GM23338 (cell line): ENCODE measurements at regions not wholly inside any gene's neighbourhood (a gene's known extent, or its start where the extent isn't known, plus 50 kb on each side); places are given as distances from the start of the nearest gene placed in this dataset.
A peak's percentile ranks its signal among the peaks of the same experiment; 100 is the strongest.

Experiments used
- ATAC-seq: fragments of 200-7000 bp; cut with Tn5 transposase; 3 replicates; pipeline ENCODE4 v1.9.1; 2020
- DNase-seq: peaks from one replicate; pipeline ENCODE4 v3.0.0-alpha.2; 2015; ENCODE audit warnings: low spot score
- H2AFZ ChIP-seq: fragments of 200-600 bp; sonication (generic); 2 replicates; pipeline ENCODE4 v1.8.0; 2016; ENCODE audit warnings: antibody characterized with exemption, mild to moderate bottlenecking, moderate library complexity
- H3F3A ChIP-seq: fragments of 200-600 bp; sonication (generic); replicated peaks from 2 replicates; pipeline ENCODE4 v1.8.0; 2017; ENCODE audit warnings: antibody characterized with exemption, mixed run types, low read depth
- H3K27ac ChIP-seq: fragments of 200-600 bp; sonication (generic); 2 replicates; pipeline ENCODE4 v1.6.1; 2016; ENCODE audit warnings: low read depth
- H3K27me3 ChIP-seq: fragments of 200-600 bp; sonication (generic); 2 replicates; pipeline ENCODE4 v1.8.0; 2016; ENCODE audit warnings: mild to moderate bottlenecking, mixed run types, moderate library complexity; ENCODE audit not compliant: insufficient read depth
- H3K36me3 ChIP-seq: fragments of 200-600 bp; sonication (generic); 2 replicates; pipeline ENCODE4 v1.8.0; 2016; ENCODE audit warnings: mild to moderate bottlenecking; ENCODE audit not compliant: insufficient read depth
- H3K4me1 ChIP-seq: fragments of 200-600 bp; sonication (generic); 2 replicates; pipeline ENCODE4 v1.8.0; 2016; ENCODE audit warnings: mild to moderate bottlenecking, moderate library complexity; ENCODE audit not compliant: insufficient read depth
- H3K4me2 ChIP-seq: fragments of 200-600 bp; sonication (generic); 2 replicates; pipeline ENCODE4 v1.7.1; 2017; ENCODE audit warnings: mixed run types
- H3K4me3 ChIP-seq: fragments of 200-600 bp; sonication (generic); 2 replicates; pipeline ENCODE4 v1.6.1; 2016; ENCODE audit warnings: mixed run types
- H3K79me2 ChIP-seq: fragments of 200-600 bp; sonication (generic); replicated peaks from 2 replicates; pipeline ENCODE4 v1.8.0; 2017; ENCODE audit warnings: mild to moderate bottlenecking; ENCODE audit not compliant: insufficient read depth
- H3K9me2 ChIP-seq: fragments of 200-600 bp; sonication (generic); 2 replicates; pipeline ENCODE4 v1.8.0; 2017; ENCODE audit not compliant: insufficient read depth
- H4K20me1 ChIP-seq: fragments of 200-600 bp; sonication (generic); replicated peaks from 2 replicates; pipeline ENCODE4 v1.8.0; 2017; ENCODE audit warnings: mild to moderate bottlenecking; ENCODE audit not compliant: insufficient read depth
- H3K27ac Mint-ChIP-seq: 2 replicates; pipeline ENCODE4 v1.8.0; 2020; ENCODE audit warnings: inconsistent platforms, mild to moderate bottlenecking, moderate library complexity, mixed read lengths
- H3K27me3 Mint-ChIP-seq: 3 replicates; pipeline ENCODE4 v1.8.0; 2022; ENCODE audit warnings: low read depth, mild to moderate bottlenecking, moderate library complexity, mixed read lengths, inconsistent platforms; ENCODE audit not compliant: insufficient read depth, poor library complexity
- H3K36me3 Mint-ChIP-seq: 3 replicates; pipeline ENCODE4 v1.8.0; 2021; ENCODE audit warnings: low read depth, mild to moderate bottlenecking, inconsistent platforms, moderate library complexity, mixed read lengths
- H3K4me1 Mint-ChIP-seq: 3 replicates; pipeline ENCODE4 v1.8.0; 2020; ENCODE audit warnings: mild to moderate bottlenecking, inconsistent platforms, mixed read lengths
- H3K4me3 Mint-ChIP-seq: 3 replicates; pipeline ENCODE4 v1.8.0; 2021; ENCODE audit warnings: moderate library complexity, mild to moderate bottlenecking, inconsistent platforms, mixed read lengths
- H3K9me3 Mint-ChIP-seq: 3 replicates; pipeline ENCODE4 v1.8.0; 2020; ENCODE audit warnings: moderate library complexity, mild to moderate bottlenecking, inconsistent platforms, mixed read lengths
- EZH2phosphoT487 ChIP-seq: fragments of 200-600 bp; sonication (generic); IDR thresholded peaks from one replicate; pipeline ENCODE4 v1.8.1; 2018; ENCODE audit warnings: antibody characterized with exemption; ENCODE audit not compliant: unreplicated experiment
- ZNF114 ChIP-seq: fragments of 250-450 bp; sonication (Bioruptor Pico); IDR thresholded peaks from 2 replicates; pipeline ENCODE4 v1.5.0; 2020; ENCODE audit warnings: mild to moderate bottlenecking, moderate library complexity
- ZNF331 ChIP-seq: fragments of 250-450 bp; sonication (Bioruptor Pico); IDR thresholded peaks from 2 replicates; pipeline ENCODE4 v1.5.0; 2020; ENCODE audit warnings: low read depth, mild to moderate bottlenecking, moderate library complexity
- TF ChIP-seq, protein P1 (sequence below): IDR thresholded peaks from one replicate; pipeline ENCODE4 v1.6.1; 2018; ENCODE audit warnings: antibody characterized with exemption; ENCODE audit not compliant: unreplicated experiment

GRCh38 chr10:63077800-63078199 lies 55.3 kb upstream of the NRBF2 start:
- DNase-seq: no peak
- Histone ChIP-seq H3K27me3 (no peaks in the 10 kb centered on the region), H2AFZ (peak overlapping the region; percentile 69; the same call in 1 of the 2 replicates), H3F3A (no peaks in the 10 kb centered on the region), H4K20me1 (no peaks in the 10 kb centered on the region), H3K79me2 (no peaks in the 10 kb centered on the region), H3K4me2 (no peak overlapping the region), H3K4me3 (no peak overlapping the region), H3K9me2 (no peaks in the 10 kb centered on the region), H3K27ac (no peak overlapping the region), H3K36me3 (no peaks in the 10 kb centered on the region), H3K4me1 (no peaks in the 10 kb centered on the region)
- ATAC-seq: no peak
- TF ChIP-seq, protein P1, sequence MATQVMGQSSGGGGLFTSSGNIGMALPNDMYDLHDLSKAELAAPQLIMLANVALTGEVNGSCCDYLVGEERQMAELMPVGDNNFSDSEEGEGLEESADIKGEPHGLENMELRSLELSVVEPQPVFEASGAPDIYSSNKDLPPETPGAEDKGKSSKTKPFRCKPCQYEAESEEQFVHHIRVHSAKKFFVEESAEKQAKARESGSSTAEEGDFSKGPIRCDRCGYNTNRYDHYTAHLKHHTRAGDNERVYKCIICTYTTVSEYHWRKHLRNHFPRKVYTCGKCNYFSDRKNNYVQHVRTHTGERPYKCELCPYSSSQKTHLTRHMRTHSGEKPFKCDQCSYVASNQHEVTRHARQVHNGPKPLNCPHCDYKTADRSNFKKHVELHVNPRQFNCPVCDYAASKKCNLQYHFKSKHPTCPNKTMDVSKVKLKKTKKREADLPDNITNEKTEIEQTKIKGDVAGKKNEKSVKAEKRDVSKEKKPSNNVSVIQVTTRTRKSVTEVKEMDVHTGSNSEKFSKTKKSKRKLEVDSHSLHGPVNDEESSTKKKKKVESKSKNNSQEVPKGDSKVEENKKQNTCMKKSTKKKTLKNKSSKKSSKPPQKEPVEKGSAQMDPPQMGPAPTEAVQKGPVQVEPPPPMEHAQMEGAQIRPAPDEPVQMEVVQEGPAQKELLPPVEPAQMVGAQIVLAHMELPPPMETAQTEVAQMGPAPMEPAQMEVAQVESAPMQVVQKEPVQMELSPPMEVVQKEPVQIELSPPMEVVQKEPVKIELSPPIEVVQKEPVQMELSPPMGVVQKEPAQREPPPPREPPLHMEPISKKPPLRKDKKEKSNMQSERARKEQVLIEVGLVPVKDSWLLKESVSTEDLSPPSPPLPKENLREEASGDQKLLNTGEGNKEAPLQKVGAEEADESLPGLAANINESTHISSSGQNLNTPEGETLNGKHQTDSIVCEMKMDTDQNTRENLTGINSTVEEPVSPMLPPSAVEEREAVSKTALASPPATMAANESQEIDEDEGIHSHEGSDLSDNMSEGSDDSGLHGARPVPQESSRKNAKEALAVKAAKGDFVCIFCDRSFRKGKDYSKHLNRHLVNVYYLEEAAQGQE: no peak
- H3K4me3 Mint-ChIP-seq: no peak overlapping the region
- no peaks in the 10 kb centered on the region for H3K9me3 Mint-ChIP-seq
- no peaks in the 10 kb centered on the region for H3K36me3 Mint-ChIP-seq
- peaks cover 9% of the 10 kb centered on the region for H3K27me3 Mint-ChIP-seq
- H3K4me1 Mint-ChIP-seq: no peaks in the 10 kb centered on the region
- no peak overlapping the region for H3K27ac Mint-ChIP-seq

GRCh38 chr10:63072951-63073350 lies 60.2 kb upstream of the NRBF2 start:
- no peaks in the 10 kb centered on the region for H3K36me3 Mint-ChIP-seq
- Histone ChIP-seq H3K27me3 (no peaks in the 10 kb centered on the region), H3F3A (no peaks in the 10 kb centered on the region), H3K4me1 (no peaks in the 10 kb centered on the region), H2AFZ (peak overlapping the region; percentile 83; the same call in 1 of the 2 replicates), H3K4me2 (no peak overlapping the region), H3K4me3 (no peak overlapping the region), H3K36me3 (no peaks in the 10 kb centered on the region), H3K27ac (no peak overlapping the region), H3K9me2 (0 out of 2 replicates have a peak, but pooled peaks cover 3% of the 10 kb centered on the region), H3K79me2 (no peaks in the 10 kb centered on the region), H4K20me1 (no peaks in the 10 kb centered on the region)
- peaks cover 9% of the 10 kb centered on the region for H3K27me3 Mint-ChIP-seq
- H3K27ac Mint-ChIP-seq: no peak overlapping the region
- H3K4me3 Mint-ChIP-seq: no peak overlapping the region
- H3K4me1 Mint-ChIP-seq: no peaks in the 10 kb centered on the region; the same call in 2 of the 3 replicates
- peak; percentile 45; the same call in 2 of the 3 replicates for ATAC-seq
- no peaks in the 10 kb centered on the region for H3K9me3 Mint-ChIP-seq
- TF ChIP-seq ZNF331 (CRISPR knock-in tag): no peak
- TF ChIP-seq ZNF114 (CRISPR knock-in tag): no peak
- TF ChIP-seq, protein P1: no peak
- no peak for TF ChIP-seq EZH2phosphoT487
- no peak for DNase-seq
